MCF 10A (cell line): ENCODE measurements at regions not wholly inside any gene's neighbourhood (a gene's known extent, or its start where the extent isn't known, plus 50 kb on each side); places are given as distances from the start of the nearest gene placed in this dataset.

Experiments used
- BruUV-seq: library from RNA; stranded (reverse); fragments of 400-500 nt; replicated peaks from 2 replicates; lab custom pipeline; 2021; lab: Mats Ljungman, UMichigan
- CTCF ChIA-PET: fragments of 300-600 bp; sonication (Branson Sonifier 250); formaldehyde crosslinking; extraction: SDS; loops from one replicate; lab custom pipeline; 2021; ENCODE audit warnings: antibody characterized with exemption, inconsistent platforms; lab: Yijun Ruan, JAX
- POLR2A ChIA-PET: fragments of 300-600, 350-650 bp; sonication (Branson Sonifier 250); formaldehyde crosslinking; extraction: SDS; loops from one replicate; lab custom pipeline; 2020; ENCODE audit warnings: antibody characterized with exemption, inconsistent platforms; lab: Yijun Ruan, JAX
- DNase-seq: peaks from one replicate; pipeline ENCODE4 v3.0.0-alpha.2; 2018; ENCODE audit not compliant: unreplicated experiment
- H3K27ac Mint-ChIP-seq: one replicate; pipeline ENCODE4 v1.8.0; 2022; ENCODE audit warnings: mild to moderate bottlenecking, low read depth, mixed read lengths; ENCODE audit not compliant: unreplicated experiment
- H3K27me3 Mint-ChIP-seq: one replicate; pipeline ENCODE4 v1.8.0; 2022; ENCODE audit warnings: mixed read lengths; ENCODE audit not compliant: insufficient read depth, unreplicated experiment
- H3K36me3 Mint-ChIP-seq: one replicate; pipeline ENCODE4 v1.8.0; 2022; ENCODE audit warnings: mild to moderate bottlenecking, moderate library complexity, mixed read lengths; ENCODE audit not compliant: insufficient read depth, unreplicated experiment
- H3K4me1 Mint-ChIP-seq: one replicate; pipeline ENCODE4 v1.8.0; 2022; ENCODE audit warnings: mixed read lengths; ENCODE audit not compliant: insufficient read depth, unreplicated experiment
- H3K4me3 Mint-ChIP-seq: one replicate; pipeline ENCODE4 v1.8.0; 2022; ENCODE audit warnings: mild to moderate bottlenecking, moderate library complexity, mixed read lengths; ENCODE audit not compliant: unreplicated experiment
- H3K9me3 Mint-ChIP-seq: one replicate; pipeline ENCODE4 v1.8.0; 2022; ENCODE audit warnings: mixed read lengths; ENCODE audit not compliant: unreplicated experiment
- intact Hi-C: fragments of 100-400 bp; cut with micrococcal nuclease; formaldehyde crosslinking; loops from 2 replicates; pipeline ENCODE4 v1.14.1; 2022
- TF ChIP-seq, protein P1 (sequence below): fragments of 200-600 bp; IDR thresholded peaks from one replicate; pipeline ENCODE4 v1.8.0; 2022; ENCODE audit warnings: antibody characterized with exemption, mild to moderate bottlenecking; ENCODE audit not compliant: unreplicated experiment

DNA sequence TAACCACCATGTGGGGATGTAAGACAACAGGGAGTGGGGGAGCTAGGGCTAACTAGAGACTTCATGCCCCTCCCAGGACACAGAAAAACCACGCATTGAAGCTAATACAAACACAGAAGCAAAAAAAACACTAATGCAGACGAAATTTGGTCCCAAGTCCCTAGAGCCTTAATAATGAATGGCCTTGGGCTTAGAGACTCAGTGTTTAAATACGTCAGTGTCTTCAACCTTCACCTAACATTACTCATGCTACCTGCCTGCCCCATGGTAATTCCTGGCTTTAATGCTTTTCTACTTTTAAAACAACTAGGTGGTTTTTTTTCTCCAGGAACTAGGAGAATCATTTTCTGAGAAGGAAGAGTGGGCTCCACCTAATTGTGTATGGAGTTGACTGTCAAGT, 64.1 kb upstream of the ITSN2 start:
- CTCF ChIA-PET, result interaction anchor here (0.7 to 3.7 kb wide), 5 partner anchors 9 to 317 kb away, joined by 3 to 26 read pairs (median 4); no protein-coding TSS in a partner anchor
- TF ChIP-seq, protein P1, sequence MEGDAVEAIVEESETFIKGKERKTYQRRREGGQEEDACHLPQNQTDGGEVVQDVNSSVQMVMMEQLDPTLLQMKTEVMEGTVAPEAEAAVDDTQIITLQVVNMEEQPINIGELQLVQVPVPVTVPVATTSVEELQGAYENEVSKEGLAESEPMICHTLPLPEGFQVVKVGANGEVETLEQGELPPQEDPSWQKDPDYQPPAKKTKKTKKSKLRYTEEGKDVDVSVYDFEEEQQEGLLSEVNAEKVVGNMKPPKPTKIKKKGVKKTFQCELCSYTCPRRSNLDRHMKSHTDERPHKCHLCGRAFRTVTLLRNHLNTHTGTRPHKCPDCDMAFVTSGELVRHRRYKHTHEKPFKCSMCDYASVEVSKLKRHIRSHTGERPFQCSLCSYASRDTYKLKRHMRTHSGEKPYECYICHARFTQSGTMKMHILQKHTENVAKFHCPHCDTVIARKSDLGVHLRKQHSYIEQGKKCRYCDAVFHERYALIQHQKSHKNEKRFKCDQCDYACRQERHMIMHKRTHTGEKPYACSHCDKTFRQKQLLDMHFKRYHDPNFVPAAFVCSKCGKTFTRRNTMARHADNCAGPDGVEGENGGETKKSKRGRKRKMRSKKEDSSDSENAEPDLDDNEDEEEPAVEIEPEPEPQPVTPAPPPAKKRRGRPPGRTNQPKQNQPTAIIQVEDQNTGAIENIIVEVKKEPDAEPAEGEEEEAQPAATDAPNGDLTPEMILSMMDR, result no peak
- Mint-ChIP-seq H3K27me3 (no peaks in the 10 kb centered on the region), H3K9me3 (no peaks in the 10 kb centered on the region), H3K27ac (no peak overlapping the region), H3K4me3 (no peak overlapping the region), H3K36me3 (peaks cover 6% of the 10 kb centered on the region), H3K4me1 (no peaks in the 10 kb centered on the region)
- BruUV-seq, result no TSS peak
- intact Hi-C loops, result no loop called here
- DNase-seq, result no peak
- POLR2A ChIA-PET, result no interaction called here

DNA sequence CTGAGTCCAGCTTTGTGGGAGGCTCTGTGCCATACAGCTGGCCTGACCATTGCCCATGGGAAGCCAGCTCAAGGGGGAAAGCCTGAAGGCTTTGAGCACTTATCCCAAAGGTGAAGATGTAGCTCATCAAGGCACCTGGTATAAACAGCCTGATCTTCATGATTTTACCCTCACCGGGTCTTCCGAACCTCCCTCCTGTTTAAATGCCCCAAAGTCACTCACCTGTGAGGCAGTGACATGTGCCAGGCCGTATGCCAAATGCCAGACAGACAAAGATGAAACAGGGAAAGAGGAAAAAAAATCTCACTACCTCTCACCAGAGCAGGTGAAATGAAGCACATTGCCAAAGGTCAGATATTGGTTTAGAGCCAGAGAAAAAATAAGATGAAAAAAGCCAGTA, 62.8 kb upstream of the ITSN2 start:
- POLR2A ChIA-PET, result interaction anchor here (1.0 kb wide), 1 partner anchor 10 kb away, joined by 4 read pairs; no protein-coding TSS in a partner anchor
- H3K4me1 Mint-ChIP-seq, result no peaks in the 10 kb centered on the region

DNA sequence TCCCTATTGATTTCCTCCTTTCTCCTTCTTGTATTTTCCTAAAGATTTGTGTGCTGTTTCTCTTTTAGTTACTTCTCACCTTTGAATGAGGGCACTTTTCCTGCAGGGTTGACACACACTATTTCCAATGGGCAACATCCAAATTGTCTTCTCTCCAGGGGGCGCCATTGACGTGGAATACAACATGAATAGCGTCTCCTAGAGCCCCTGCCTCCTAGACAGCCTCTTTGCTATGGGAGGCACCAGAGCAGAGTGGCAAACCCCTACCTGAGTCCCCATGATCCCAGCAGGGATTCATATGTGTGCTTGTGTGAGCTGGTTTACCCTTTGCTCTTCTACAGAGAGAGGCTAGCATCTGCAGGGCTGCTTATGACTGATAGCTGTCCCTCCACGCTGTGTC, 61.3 kb upstream of the ITSN2 start:
- intact Hi-C loops, result loop anchor here (1.0 kb wide), 2 partner anchors 370 to 406 kb away; no protein-coding TSS in a partner anchor
- Mint-ChIP-seq H3K4me3 (no peak overlapping the region), H3K27ac (no peak overlapping the region), H3K4me1 (no peaks in the 10 kb centered on the region), H3K36me3 (peaks cover 6% of the 10 kb centered on the region), H3K27me3 (no peaks in the 10 kb centered on the region), H3K9me3 (no peaks in the 10 kb centered on the region)
- peak; percentile 75 for DNase-seq
- BruUV-seq, result no TSS peak
- ChIA-PET POLR2A (interaction anchor here (0.6 to 1.0 kb wide), 2 partner anchors 11 to 578 kb away, joined by 3 to 4 read pairs; no protein-coding TSS in a partner anchor), CTCF (interaction anchor here (0.6 to 3.7 kb wide), 9 partner anchors 9 to 772 kb away, joined by 3 to 26 read pairs (median 4); no protein-coding TSS in a partner anchor)
- TF ChIP-seq, protein P1, result peak; percentile 39

More for the DNA sequence above, 62.8 kb upstream of the ITSN2 start:
- Mint-ChIP-seq H3K4me3 (no peak overlapping the region), H3K9me3 (no peaks in the 10 kb centered on the region), H3K27ac (no peak overlapping the region), H3K27me3 (no peaks in the 10 kb centered on the region), H3K36me3 (peaks cover 6% of the 10 kb centered on the region)
- BruUV-seq, result no TSS peak
- TF ChIP-seq, protein P1, result no peak
- intact Hi-C loops, result no loop called here
- CTCF ChIA-PET, result interaction anchor here (0.5 to 3.7 kb wide), 9 partner anchors 10 to 708 kb away, joined by 3 to 26 read pairs (median 4); no protein-coding TSS in a partner anchor
- no peak for DNase-seq

DNA sequence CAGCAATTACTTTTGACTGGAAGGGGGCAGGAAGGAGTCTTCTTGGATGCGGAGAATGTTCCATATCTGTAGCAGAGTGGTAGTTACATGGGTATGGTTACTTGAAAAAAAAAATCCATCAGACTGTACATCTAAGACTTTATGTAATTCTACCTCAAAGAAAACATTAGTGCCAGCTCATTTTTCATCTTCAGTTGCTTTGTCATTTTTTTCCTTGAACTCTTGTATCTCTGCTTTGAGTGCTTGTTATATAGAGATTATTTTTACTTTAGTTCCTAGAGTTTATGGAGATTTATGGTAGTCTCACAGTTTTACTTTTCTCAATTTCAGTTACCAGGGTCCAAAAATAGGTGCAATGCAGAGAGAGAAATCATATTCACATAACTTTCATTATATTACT, 60.0 kb upstream of the ITSN2 start:
- TF ChIP-seq, protein P1, result no peak
- H3K9me3 Mint-ChIP-seq, result no peaks in the 10 kb centered on the region
- peaks cover 6% of the 10 kb centered on the region for H3K36me3 Mint-ChIP-seq
- BruUV-seq, result no TSS peak
- no peak overlapping the region for H3K27ac Mint-ChIP-seq
- DNase-seq, result no peak
- ChIA-PET CTCF (no interaction called here), POLR2A (no interaction called here)
- no peaks in the 10 kb centered on the region for H3K27me3 Mint-ChIP-seq
- intact Hi-C loops, result no loop called here
- no peaks in the 10 kb centered on the region for H3K4me1 Mint-ChIP-seq
- H3K4me3 Mint-ChIP-seq, result no peak overlapping the region
